B cell (primary cell): ENCODE measurements at regions not wholly inside any gene's neighbourhood (a gene's known extent, or its start where the extent isn't known, plus 50 kb on each side); places are given as distances from the start of the nearest gene placed in this dataset.

Source experiments
- ATAC-seq: fragments of 200-7000 bp; cut with Tn5 transposase; one replicate; pipeline ENCODE4 v1.10.0; 2021; ENCODE audit warnings: low read depth, mild to moderate bottlenecking, moderate number of reproducible peaks, moderate library complexity
- CTCF ChIA-PET: fragments of 350-600 bp; sonication (Branson Sonifier 250); formaldehyde crosslinking; loops from one replicate; lab custom pipeline; 2021; ENCODE audit warnings: antibody characterized with exemption, inconsistent platforms; lab: Charles Lee
- POLR2A ChIA-PET: fragments of 350-600 bp; sonication (Branson Sonifier 250); formaldehyde crosslinking; loops from one replicate; lab custom pipeline; 2021; ENCODE audit warnings: antibody characterized with exemption; lab: Charles Lee
- DNase-seq: peaks from one replicate; pipeline ENCODE4 v3.0.0; 2013
- H2AFZ ChIP-seq: 2 replicates; pipeline ENCODE4 v1.6.1; 2012; ENCODE audit warnings: mild to moderate bottlenecking, low read depth, low read length; ENCODE audit not compliant: insufficient read depth, poor library complexity, severe bottlenecking
- H3K27ac ChIP-seq, 2 donors: 1 replicate in 1 of 2; 2 replicates in 1 of 2; pipeline ENCODE4 v1.5.1; 2012 to 2013; ENCODE audit warnings: low read length in 2 of 2, mild to moderate bottlenecking in 2 of 2, moderate library complexity in 1 of 2
- H3K27me3 ChIP-seq, 4 experiments: fragments of 200-600 bp in 1 of 4; sonication (generic) in 1 of 4; replicated peaks in 1 of 4; 1 replicate in 2 of 4; 2 replicates in 2 of 4; pipeline versions ENCODE4 v1.6.1 to v1.7.0; 2013 to 2016; ENCODE audit warnings: low read length in 3 of 4, mild to moderate bottlenecking in 2 of 4, mixed read lengths in 1 of 4, moderate library complexity in 1 of 4; ENCODE audit not compliant: insufficient read depth in 4 of 4, control insufficient read depth in 3 of 4; ENCODE audit errors: control extremely low read depth in 1 of 4
- H3K36me3 ChIP-seq, 2 experiments: replicated peaks in 1 of 2; 1 replicate in 1 of 2; 2 replicates in 1 of 2; pipeline versions ENCODE4 v1.6.1 to v1.7.1; 2013; ENCODE audit warnings: low read length in 1 of 2; ENCODE audit not compliant: insufficient read depth in 2 of 2, control insufficient read depth in 1 of 2; ENCODE audit errors: control extremely low read depth in 1 of 2, extremely low read depth in 1 of 2
- H3K4me1 ChIP-seq, 2 donors: fragments of 200-600 bp in 1 of 2; sonication (generic) in 1 of 2; 1 replicate in 1 of 2; 2 replicates in 1 of 2; pipeline versions ENCODE4 v1.5.1 to v1.6.1; 2013 to 2017; ENCODE audit warnings: low read length in 2 of 2; ENCODE audit not compliant: control insufficient read depth in 2 of 2, insufficient read depth in 2 of 2
- H3K4me2 ChIP-seq: replicated peaks from 2 replicates; pipeline ENCODE3; 2012; ENCODE audit warnings: mild to moderate bottlenecking, low read depth, low read length; ENCODE audit not compliant: poor library complexity, severe bottlenecking
- H3K4me3 ChIP-seq, 5 experiments: fragments of 200-600 bp in 1 of 5; sonication (generic) in 1 of 5; 1 replicate in 3 of 5; 2 replicates in 2 of 5; pipeline versions ENCODE4 v1.5.1 to v1.7.0; 2011 to 2016; ENCODE audit warnings: low read length in 4 of 5, mild to moderate bottlenecking in 4 of 5, low read depth in 2 of 5, control low read depth in 1 of 5, moderate library complexity in 1 of 5; ENCODE audit not compliant: insufficient read depth in 1 of 5; ENCODE audit errors: control extremely low read depth in 1 of 5, extremely low read depth in 1 of 5
- H3K79me2 ChIP-seq: fragments of 200-600 bp; sonication (generic); one replicate; pipeline ENCODE4 v1.6.0; 2016; ENCODE audit warnings: low read length; ENCODE audit not compliant: control insufficient read depth, insufficient read depth
- H3K9ac ChIP-seq: fragments of 200-600 bp; sonication (generic); 2 replicates; pipeline ENCODE4 v1.6.1; 2017; ENCODE audit warnings: mild to moderate bottlenecking, low read length, moderate library complexity
- H3K9me3 ChIP-seq, 3 donors: one replicate each; pipeline versions ENCODE4 v1.6.1 to v1.7.1; 2013; ENCODE audit warnings: low read length in 2 of 3; ENCODE audit not compliant: control insufficient read depth in 2 of 3, insufficient read depth in 1 of 3; ENCODE audit errors: control extremely low read depth in 1 of 3
- H4K20me1 ChIP-seq: 2 replicates; pipeline ENCODE4 v1.6.0; 2012; ENCODE audit warnings: mild to moderate bottlenecking, low read length; ENCODE audit not compliant: insufficient read depth, control insufficient read depth, poor library complexity, severe bottlenecking
- H3K27ac Mint-ChIP-seq: one replicate; pipeline ENCODE4 v1.8.0; 2021; ENCODE audit warnings: mixed read lengths
- H3K27me3 Mint-ChIP-seq: one replicate; pipeline ENCODE4 v1.8.0; 2021; ENCODE audit warnings: mixed read lengths
- H3K4me1 Mint-ChIP-seq: one replicate; pipeline ENCODE4 v1.8.0; 2021; ENCODE audit warnings: mixed read lengths
- H3K4me3 Mint-ChIP-seq: one replicate; pipeline ENCODE4 v1.8.0; 2021; ENCODE audit warnings: mixed read lengths
- H3K9me3 Mint-ChIP-seq: one replicate; pipeline ENCODE4 v1.8.0; 2022; ENCODE audit warnings: mixed read lengths; ENCODE audit not compliant: insufficient read depth
- EZH2 ChIP-seq: IDR thresholded peaks from 2 replicates; pipeline ENCODE4 v1.6.1; 2012; ENCODE audit warnings: borderline replicate concordance, low read depth, mild to moderate bottlenecking, moderate library complexity, low read length; ENCODE audit not compliant: insufficient read depth, poor library complexity, severe bottlenecking
- WGBS: methylation state at CpG from one replicate; pipeline ENCODE4 v1.1.5; 2013; ENCODE audit warnings: missing lambda C conversion rate; ENCODE audit not compliant: insufficient coverage; 5-methylcytosine and 5-hydroxymethylcytosine counted together
- intact Hi-C: fragments of 100-400 bp; cut with micrococcal nuclease; formaldehyde crosslinking; loops from one replicate; pipeline ENCODE4 v1.10.0; 2022
- TF ChIP-seq, protein P1 (sequence below): fragments of 200-600 bp; IDR thresholded peaks from one replicate; pipeline ENCODE4 v1.8.0; 2022; ENCODE audit warnings: antibody characterized with exemption, mild to moderate bottlenecking

DNA sequence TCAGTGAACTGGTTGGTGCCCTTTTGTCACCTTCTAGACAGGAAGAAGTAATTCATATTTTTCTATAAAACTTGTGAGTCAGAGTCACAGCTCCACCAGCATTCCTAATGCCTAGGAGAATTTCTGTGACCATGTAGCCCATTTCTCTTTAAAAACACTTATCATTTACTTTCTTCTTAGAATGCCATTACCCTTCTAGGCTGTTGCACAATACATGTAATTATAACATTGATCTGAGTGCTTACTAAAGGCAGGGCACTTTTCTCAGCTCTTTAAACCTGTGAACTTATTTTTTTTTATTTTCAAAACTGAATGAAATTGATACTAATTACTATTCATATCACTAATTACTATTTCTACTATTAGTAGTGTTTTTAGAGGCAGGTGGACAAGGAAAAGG is 373.7 kb downstream of the TLE4 start:
- no peak overlapping the region for H2AFZ ChIP-seq
- H3K27ac ChIP-seq, result no peak overlapping the region
- no peaks in the 10 kb centered on the region for H3K9me3 ChIP-seq
- intact Hi-C loops, result loop anchor here (1.0 kb wide), 1 partner anchor 187 kb away; no protein-coding TSS in a partner anchor
- no peak overlapping the region for H3K4me3 Mint-ChIP-seq
- no peaks in the 10 kb centered on the region for H3K36me3 ChIP-seq
- ChIA-PET POLR2A (no interaction called here), CTCF (no interaction called here)
- no peaks in the 10 kb centered on the region for H3K79me2 ChIP-seq
- no peak overlapping the region for H3K9ac ChIP-seq
- no peaks in the 10 kb centered on the region for H3K9me3 Mint-ChIP-seq
- no peaks in the 10 kb centered on the region for H3K27me3 Mint-ChIP-seq
- H3K4me2 ChIP-seq, result no peak overlapping the region
- DNase-seq (no peak), ATAC-seq (no peak)
- TF ChIP-seq EZH2, result no peak
- TF ChIP-seq, protein P1, sequence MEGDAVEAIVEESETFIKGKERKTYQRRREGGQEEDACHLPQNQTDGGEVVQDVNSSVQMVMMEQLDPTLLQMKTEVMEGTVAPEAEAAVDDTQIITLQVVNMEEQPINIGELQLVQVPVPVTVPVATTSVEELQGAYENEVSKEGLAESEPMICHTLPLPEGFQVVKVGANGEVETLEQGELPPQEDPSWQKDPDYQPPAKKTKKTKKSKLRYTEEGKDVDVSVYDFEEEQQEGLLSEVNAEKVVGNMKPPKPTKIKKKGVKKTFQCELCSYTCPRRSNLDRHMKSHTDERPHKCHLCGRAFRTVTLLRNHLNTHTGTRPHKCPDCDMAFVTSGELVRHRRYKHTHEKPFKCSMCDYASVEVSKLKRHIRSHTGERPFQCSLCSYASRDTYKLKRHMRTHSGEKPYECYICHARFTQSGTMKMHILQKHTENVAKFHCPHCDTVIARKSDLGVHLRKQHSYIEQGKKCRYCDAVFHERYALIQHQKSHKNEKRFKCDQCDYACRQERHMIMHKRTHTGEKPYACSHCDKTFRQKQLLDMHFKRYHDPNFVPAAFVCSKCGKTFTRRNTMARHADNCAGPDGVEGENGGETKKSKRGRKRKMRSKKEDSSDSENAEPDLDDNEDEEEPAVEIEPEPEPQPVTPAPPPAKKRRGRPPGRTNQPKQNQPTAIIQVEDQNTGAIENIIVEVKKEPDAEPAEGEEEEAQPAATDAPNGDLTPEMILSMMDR, result no peak
- peaks cover 6% of the 10 kb centered on the region for H3K4me1 Mint-ChIP-seq
- no peaks in the 10 kb centered on the region for H4K20me1 ChIP-seq
- no peaks in the 10 kb centered on the region for H3K4me1 ChIP-seq
- H3K27me3 ChIP-seq, result no peaks in the 10 kb centered on the region
- H3K27ac Mint-ChIP-seq, result no peak overlapping the region
- no peak overlapping the region for H3K4me3 ChIP-seq

- Histone ChIP-seq H3K79me2 (no peaks in the 10 kb centered on the region), H3K27me3 (no peaks in the 10 kb centered on the region), H2AFZ (no peak overlapping the region), H3K4me3 (no peak overlapping the region), H3K27ac (no peak overlapping the region), H4K20me1 (no peaks in the 10 kb centered on the region), H3K36me3 (no peaks in the 10 kb centered on the region), H3K4me2 (no peak overlapping the region), H3K9me3 (no peaks in the 10 kb centered on the region), H3K4me1 (no peaks in the 10 kb centered on the region), H3K9ac (no peak overlapping the region)
- no peak overlapping the region for H3K4me3 Mint-ChIP-seq
- intact Hi-C loops, result loop anchor here (1.0 kb wide), 1 partner anchor 187 kb away; no protein-coding TSS in a partner anchor
- 100% methylated on average over 1 of the region's 1 CpG for WGBS
- no peaks in the 10 kb centered on the region for H3K27me3 Mint-ChIP-seq
- ATAC-seq (peak; percentile 31), DNase-seq (peak; percentile 39)
- no peaks in the 10 kb centered on the region for H3K9me3 Mint-ChIP-seq
- ChIA-PET POLR2A (no interaction called here), CTCF (no interaction called here)
- H3K4me1 Mint-ChIP-seq, result peaks cover 6% of the 10 kb centered on the region
- H3K27ac Mint-ChIP-seq, result no peak overlapping the region
- TF ChIP-seq, protein P1, result peak; percentile 45
- TF ChIP-seq EZH2, result no peak
These were observed 373.3 kb downstream of the TLE4 start for GRCh38 chr9:79945016-79945415.
